ENCODE measurements at regions not wholly inside any gene's neighbourhood (a gene's known extent, or its start where the extent isn't known, plus 50 kb on each side); places are given as distances from the start of the nearest gene placed in this dataset.

DNA sequence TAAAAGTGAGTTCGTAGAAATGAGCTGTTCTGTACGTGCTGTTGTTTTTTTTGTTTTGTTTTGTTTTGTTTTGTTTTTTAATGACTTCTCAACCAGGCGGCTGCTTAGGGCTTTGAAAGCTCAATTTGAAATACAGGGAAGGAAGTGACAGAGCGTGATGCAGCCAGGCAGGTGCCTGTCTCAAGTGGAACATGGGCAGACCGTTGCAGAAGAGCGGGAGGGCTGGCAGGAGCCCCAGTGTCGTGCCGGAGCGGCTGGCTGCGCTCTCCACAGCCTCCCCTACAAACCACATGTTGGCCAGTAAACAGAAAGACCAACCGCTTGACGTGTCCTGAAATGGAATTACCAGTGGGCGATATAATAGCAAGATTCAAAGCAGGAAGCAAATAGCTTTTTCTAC, 164.9 kb upstream of the RREB1 start:
- no CpG with 5 or more reads among the region's 13 CpGs for WGBS (ENCODE audit: extremely low coverage, insufficient coverage, low lambda C conversion rate)
- Histone ChIP-seq H3K4me2 (ENCODE audit: low read length) (no peak overlapping the region), H3K9ac (ENCODE audit: low read length) (no peak overlapping the region), H3K23ac (ENCODE audit: low read length) (no peak overlapping the region), H4K5ac (ENCODE audit: low read length) (no peak overlapping the region), H3K79me1 (ENCODE audit: low read length) (no peaks in the 10 kb centered on the region), H3K56ac (ENCODE audit: low read length) (no peak overlapping the region), H3K4ac (ENCODE audit: low read depth, low read length) (no peak overlapping the region), H3K4me3 (ENCODE audit: low read length) (no peak overlapping the region), H2AK5ac (ENCODE audit: low read length) (no peak overlapping the region), H2BK15ac (replicated peaks; ENCODE audit: low read depth) (no peak overlapping the region), H3K27ac (ENCODE audit: low read depth, low read length) (no peak overlapping the region), H2BK5ac (ENCODE audit: low read length) (no peak overlapping the region), H2BK120ac (ENCODE audit: low read depth, low read length) (no peak overlapping the region), H3K79me2 (ENCODE audit: control insufficient read depth, insufficient read depth, low read length) (no peaks in the 10 kb centered on the region), H3K36me3 (ENCODE audit: control insufficient read depth, insufficient read depth, low read length) (no peaks in the 10 kb centered on the region), H3K27me3 (ENCODE audit: insufficient read depth, low read length, poor library complexity) (no peaks in the 10 kb centered on the region), H3K4me1 (ENCODE audit: control insufficient read depth, low read depth, low read length) (no peaks in the 10 kb centered on the region), H3K18ac (ENCODE audit: low read length) (no peak overlapping the region), H4K8ac (ENCODE audit: low read depth, low read length) (no peak overlapping the region)
- DNase-seq = no peak

DNA sequence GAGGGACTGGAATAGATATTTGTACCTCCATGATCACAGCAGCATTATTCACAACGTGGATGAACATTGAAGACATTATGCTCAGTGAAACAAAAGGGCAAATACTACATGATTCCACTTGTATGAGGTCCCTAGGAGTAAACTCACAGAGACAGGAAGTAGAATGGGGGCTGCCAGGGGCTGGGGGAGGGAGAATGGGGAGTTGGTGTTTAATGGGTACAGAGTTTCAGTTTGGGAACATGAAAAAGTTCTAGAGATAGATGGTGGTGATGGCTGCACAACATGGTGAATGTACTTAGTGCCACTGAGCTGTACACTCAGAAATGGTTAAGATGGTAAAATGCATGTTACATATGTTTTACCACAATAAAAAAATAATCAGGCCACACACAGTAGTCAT, 164.3 kb upstream of the RREB1 start:
- H3K4me1 ChIP-seq (ENCODE audit: control insufficient read depth, low read depth, low read length) = no peaks in the 10 kb centered on the region
- H2BK120ac ChIP-seq (ENCODE audit: low read depth, low read length) = no peak overlapping the region
- no peak overlapping the region for H2AK5ac ChIP-seq (ENCODE audit: low read length)
- H3K27me3 ChIP-seq (ENCODE audit: insufficient read depth, low read length, poor library complexity) = no peaks in the 10 kb centered on the region
- no CpG with 5 or more reads among the region's 1 CpG for WGBS (ENCODE audit: extremely low coverage, insufficient coverage, low lambda C conversion rate)
- no peak overlapping the region for H3K18ac ChIP-seq (ENCODE audit: low read length)
- no peak overlapping the region for H3K9ac ChIP-seq (ENCODE audit: low read length)
- H3K4ac ChIP-seq (ENCODE audit: low read depth, low read length) = no peak overlapping the region
- no peak overlapping the region for H3K27ac ChIP-seq (ENCODE audit: low read depth, low read length)
- no peak overlapping the region for H2BK15ac ChIP-seq (replicated peaks; ENCODE audit: low read depth)
- H4K8ac ChIP-seq (ENCODE audit: low read depth, low read length) = no peak overlapping the region
- DNase-seq = no peak
- no peak overlapping the region for H3K4me2 ChIP-seq (ENCODE audit: low read length)
- no peak overlapping the region for H3K23ac ChIP-seq (ENCODE audit: low read length)
- no peaks in the 10 kb centered on the region for H3K36me3 ChIP-seq (ENCODE audit: control insufficient read depth, insufficient read depth, low read length)
- H3K4me3 ChIP-seq (ENCODE audit: low read length) = no peak overlapping the region
- H3K79me1 ChIP-seq (ENCODE audit: low read length) = no peaks in the 10 kb centered on the region
- H2BK5ac ChIP-seq (ENCODE audit: low read length) = no peak overlapping the region
- no peaks in the 10 kb centered on the region for H3K79me2 ChIP-seq (ENCODE audit: control insufficient read depth, insufficient read depth, low read length)
- H3K56ac ChIP-seq (ENCODE audit: low read length) = no peak overlapping the region
- H4K5ac ChIP-seq (ENCODE audit: low read length) = no peak overlapping the region

DNA sequence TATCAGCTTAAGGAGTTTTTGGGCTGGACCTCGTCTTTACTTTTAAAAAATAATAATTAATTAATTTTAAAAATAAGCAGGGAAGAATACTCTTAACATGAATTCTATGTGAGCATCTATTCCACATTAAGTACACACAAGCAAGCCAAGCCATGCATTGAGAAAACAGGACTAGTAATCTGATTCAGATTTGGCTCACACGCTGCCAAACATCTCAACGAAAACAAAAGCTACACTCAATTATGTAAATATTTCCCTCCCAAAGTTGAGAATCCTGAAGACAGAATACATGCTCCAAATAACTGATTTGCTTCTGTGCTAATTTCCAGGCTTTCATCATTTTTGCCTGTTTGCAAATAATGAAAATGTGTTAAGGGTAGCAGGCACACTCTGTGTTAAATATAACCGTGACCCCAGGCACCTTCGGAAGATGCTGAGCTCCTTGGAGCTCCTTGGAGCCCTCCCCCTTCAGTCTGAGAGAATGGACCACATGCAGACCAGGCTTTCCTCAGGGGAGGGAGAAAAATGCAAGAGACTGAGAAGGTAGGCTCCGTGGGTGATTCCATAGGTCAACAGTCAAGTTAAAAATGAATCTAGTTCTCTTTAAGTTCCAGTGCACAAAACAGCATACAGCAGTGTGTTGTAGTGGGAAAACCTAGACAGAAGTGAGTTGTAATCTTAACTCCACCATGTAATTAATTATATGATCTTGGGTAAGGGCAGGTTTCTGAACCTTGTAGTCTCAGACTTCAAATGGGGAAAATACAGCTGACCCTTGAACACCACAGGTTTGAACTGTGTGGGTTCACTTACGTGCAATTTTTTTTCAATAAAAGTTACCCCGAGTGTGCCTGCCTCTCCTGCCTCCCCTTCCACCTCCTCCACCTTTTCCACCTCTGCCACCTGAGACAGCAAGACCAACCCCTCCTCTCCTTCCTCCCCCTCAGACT, 161.3 kb upstream of the RREB1 start:
- Histone ChIP-seq H3K18ac (ENCODE audit: low read length) (no peak overlapping the region), H3K79me1 (ENCODE audit: low read length) (no peaks in the 10 kb centered on the region), H3K4ac (ENCODE audit: low read depth, low read length) (no peak overlapping the region), H3K4me3 (ENCODE audit: low read length) (no peak overlapping the region), H3K9ac (ENCODE audit: low read length) (no peak overlapping the region), H4K5ac (ENCODE audit: low read length) (no peak overlapping the region), H4K8ac (ENCODE audit: low read depth, low read length) (no peak overlapping the region), H3K4me2 (ENCODE audit: low read length) (no peak overlapping the region), H2BK15ac (replicated peaks; ENCODE audit: low read depth) (no peak overlapping the region), H2BK5ac (ENCODE audit: low read length) (no peak overlapping the region), H3K56ac (ENCODE audit: low read length) (no peak overlapping the region), H3K36me3 (ENCODE audit: control insufficient read depth, insufficient read depth, low read length) (no peaks in the 10 kb centered on the region), H2AK5ac (ENCODE audit: low read length) (no peak overlapping the region), H3K27ac (ENCODE audit: low read depth, low read length) (no peak overlapping the region), H3K4me1 (ENCODE audit: control insufficient read depth, low read depth, low read length) (no peaks in the 10 kb centered on the region), H3K27me3 (ENCODE audit: insufficient read depth, low read length, poor library complexity) (no peaks in the 10 kb centered on the region), H3K23ac (ENCODE audit: low read length) (no peak overlapping the region), H3K79me2 (ENCODE audit: control insufficient read depth, insufficient read depth, low read length) (no peaks in the 10 kb centered on the region), H2BK120ac (ENCODE audit: low read depth, low read length) (no peak overlapping the region)
- no peak for DNase-seq
- WGBS (ENCODE audit: extremely low coverage, insufficient coverage, low lambda C conversion rate) = no CpG with 5 or more reads among the region's 8 CpGs

DNA sequence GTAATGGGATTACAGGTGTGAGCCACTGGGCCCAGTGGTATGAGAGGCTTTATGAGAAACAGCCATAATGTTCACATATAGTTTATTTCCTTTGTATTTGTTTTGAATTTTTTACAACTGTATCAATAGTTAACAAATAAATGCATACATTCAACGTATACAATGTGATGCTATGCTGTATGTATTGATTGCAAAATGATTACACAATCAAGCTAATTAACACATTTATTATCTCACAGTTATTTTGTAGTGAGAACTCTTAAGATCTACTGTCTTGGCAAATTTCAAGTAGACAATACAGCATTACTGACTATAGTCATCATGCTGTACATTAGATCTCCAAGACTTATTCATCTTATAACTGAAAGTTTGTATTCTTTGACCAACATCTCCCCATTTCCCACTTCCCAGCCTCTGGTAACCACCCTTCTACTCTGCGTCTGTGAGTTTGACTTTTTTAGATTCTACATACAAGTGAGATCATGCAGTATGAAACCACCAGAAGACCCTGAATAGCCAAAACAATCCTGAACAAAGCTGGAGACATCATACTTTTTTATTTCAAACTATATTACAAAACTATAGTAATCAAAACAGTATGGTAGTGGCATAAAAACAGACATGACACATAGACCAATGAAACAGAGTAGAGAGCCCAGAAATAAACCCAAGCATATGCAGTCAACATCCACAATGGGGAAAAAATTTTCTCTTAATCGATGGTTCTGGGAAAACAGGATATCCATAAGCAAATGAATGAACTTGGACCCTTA, 157.2 kb upstream of the RREB1 start:
- Histone ChIP-seq H3K79me2 (ENCODE audit: control insufficient read depth, insufficient read depth, low read length) (no peaks in the 10 kb centered on the region), H2BK15ac (replicated peaks; ENCODE audit: low read depth) (no peak overlapping the region), H4K8ac (ENCODE audit: low read depth, low read length) (no peak overlapping the region), H2BK120ac (ENCODE audit: low read depth, low read length) (no peak overlapping the region), H3K4ac (ENCODE audit: low read depth, low read length) (no peak overlapping the region), H3K4me3 (ENCODE audit: low read length) (no peak overlapping the region), H3K23ac (ENCODE audit: low read length) (no peak overlapping the region), H3K27ac (ENCODE audit: low read depth, low read length) (no peak overlapping the region), H3K27me3 (ENCODE audit: insufficient read depth, low read length, poor library complexity) (no peaks in the 10 kb centered on the region), H3K4me1 (ENCODE audit: control insufficient read depth, low read depth, low read length) (no peaks in the 10 kb centered on the region), H2AK5ac (ENCODE audit: low read length) (no peak overlapping the region), H3K18ac (ENCODE audit: low read length) (no peak overlapping the region), H3K79me1 (ENCODE audit: low read length) (no peaks in the 10 kb centered on the region), H3K56ac (ENCODE audit: low read length) (no peak overlapping the region), H2BK5ac (ENCODE audit: low read length) (no peak overlapping the region), H3K4me2 (ENCODE audit: low read length) (no peak overlapping the region), H4K5ac (ENCODE audit: low read length) (no peak overlapping the region), H3K9ac (ENCODE audit: low read length) (no peak overlapping the region), H3K36me3 (ENCODE audit: control insufficient read depth, insufficient read depth, low read length) (no peaks in the 10 kb centered on the region)
- no peak for DNase-seq
- WGBS (ENCODE audit: extremely low coverage, insufficient coverage, low lambda C conversion rate) = no CpG with 5 or more reads among the region's 3 CpGs

DNA sequence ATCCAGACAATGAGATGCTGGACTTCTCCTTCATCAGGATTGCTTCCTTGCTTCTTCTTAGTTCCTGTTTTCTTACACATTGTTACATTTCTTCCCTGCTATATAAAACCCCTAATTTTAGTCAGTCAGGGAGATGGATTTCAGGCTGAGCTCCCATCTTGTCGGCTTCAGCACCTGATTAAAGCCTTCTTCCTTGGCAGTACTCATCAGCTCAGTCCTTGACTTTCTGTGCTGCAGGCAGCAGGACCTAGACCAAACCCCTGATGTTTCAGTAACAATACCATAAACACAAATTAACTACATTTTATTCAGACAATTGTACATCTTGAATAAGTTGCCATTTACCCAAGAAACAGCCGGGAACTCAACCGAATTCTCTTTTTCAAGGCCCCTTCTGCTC, 156.4 kb upstream of the RREB1 start:
- WGBS (ENCODE audit: extremely low coverage, insufficient coverage, low lambda C conversion rate) = no CpG with 5 or more reads among the region's 3 CpGs
- Histone ChIP-seq H3K27ac (ENCODE audit: low read depth, low read length) (no peak overlapping the region), H3K23ac (ENCODE audit: low read length) (no peak overlapping the region), H4K5ac (ENCODE audit: low read length) (no peak overlapping the region), H3K4me2 (ENCODE audit: low read length) (no peak overlapping the region), H3K27me3 (ENCODE audit: insufficient read depth, low read length, poor library complexity) (no peaks in the 10 kb centered on the region), H3K56ac (ENCODE audit: low read length) (no peak overlapping the region), H2BK120ac (ENCODE audit: low read depth, low read length) (no peak overlapping the region), H3K79me2 (ENCODE audit: control insufficient read depth, insufficient read depth, low read length) (no peaks in the 10 kb centered on the region), H3K18ac (ENCODE audit: low read length) (no peak overlapping the region), H3K4me1 (ENCODE audit: control insufficient read depth, low read depth, low read length) (no peaks in the 10 kb centered on the region), H3K79me1 (ENCODE audit: low read length) (no peaks in the 10 kb centered on the region), H2BK5ac (ENCODE audit: low read length) (no peak overlapping the region), H2BK15ac (replicated peaks; ENCODE audit: low read depth) (no peak overlapping the region), H3K9ac (ENCODE audit: low read length) (no peak overlapping the region), H4K8ac (ENCODE audit: low read depth, low read length) (no peak overlapping the region), H2AK5ac (ENCODE audit: low read length) (no peak overlapping the region), H3K4me3 (ENCODE audit: low read length) (no peak overlapping the region), H3K4ac (ENCODE audit: low read depth, low read length) (no peak overlapping the region), H3K36me3 (ENCODE audit: control insufficient read depth, insufficient read depth, low read length) (no peaks in the 10 kb centered on the region)
- no peak for DNase-seq

Measured in mesendoderm (in vitro differentiated cells).